Nephron progenitor cell (in vitro differentiated cells): ENCODE measurements at regions not wholly inside any gene's neighbourhood (a gene's known extent, or its start where the extent isn't known, plus 50 kb on each side); places are given as distances from the start of the nearest gene placed in this dataset.

Experiments
- DNase-seq: peaks from one replicate; pipeline ENCODE4 v3.0.0; 2021
- H3K27ac Mint-ChIP-seq: 2 replicates; pipeline ENCODE4 v1.8.0; 2021; ENCODE audit warnings: mild to moderate bottlenecking, moderate library complexity, mixed read lengths
- H3K27me3 Mint-ChIP-seq: 2 replicates; pipeline ENCODE4 v1.8.0; 2021; ENCODE audit warnings: mild to moderate bottlenecking, low read depth, mixed read lengths; ENCODE audit not compliant: poor library complexity
- H3K36me3 Mint-ChIP-seq: 2 replicates; pipeline ENCODE4 v1.8.0; 2021; ENCODE audit warnings: low read depth, mixed read lengths
- H3K4me1 Mint-ChIP-seq: 2 replicates; pipeline ENCODE4 v1.8.0; 2021; ENCODE audit warnings: mixed read lengths
- H3K4me3 Mint-ChIP-seq: 2 replicates; pipeline ENCODE4 v1.8.0; 2021; ENCODE audit warnings: mild to moderate bottlenecking, moderate library complexity, mixed read lengths
- H3K9me3 Mint-ChIP-seq: 2 replicates; pipeline ENCODE4 v1.8.0; 2021; ENCODE audit warnings: mild to moderate bottlenecking, moderate library complexity, mixed read lengths
- CTCF ChIP-seq: fragments of 200-600 bp; sonication (generic); IDR thresholded peaks from 2 replicates; pipeline ENCODE4 v1.5.0; 2021; ENCODE audit warnings: antibody characterized with exemption

DNA sequence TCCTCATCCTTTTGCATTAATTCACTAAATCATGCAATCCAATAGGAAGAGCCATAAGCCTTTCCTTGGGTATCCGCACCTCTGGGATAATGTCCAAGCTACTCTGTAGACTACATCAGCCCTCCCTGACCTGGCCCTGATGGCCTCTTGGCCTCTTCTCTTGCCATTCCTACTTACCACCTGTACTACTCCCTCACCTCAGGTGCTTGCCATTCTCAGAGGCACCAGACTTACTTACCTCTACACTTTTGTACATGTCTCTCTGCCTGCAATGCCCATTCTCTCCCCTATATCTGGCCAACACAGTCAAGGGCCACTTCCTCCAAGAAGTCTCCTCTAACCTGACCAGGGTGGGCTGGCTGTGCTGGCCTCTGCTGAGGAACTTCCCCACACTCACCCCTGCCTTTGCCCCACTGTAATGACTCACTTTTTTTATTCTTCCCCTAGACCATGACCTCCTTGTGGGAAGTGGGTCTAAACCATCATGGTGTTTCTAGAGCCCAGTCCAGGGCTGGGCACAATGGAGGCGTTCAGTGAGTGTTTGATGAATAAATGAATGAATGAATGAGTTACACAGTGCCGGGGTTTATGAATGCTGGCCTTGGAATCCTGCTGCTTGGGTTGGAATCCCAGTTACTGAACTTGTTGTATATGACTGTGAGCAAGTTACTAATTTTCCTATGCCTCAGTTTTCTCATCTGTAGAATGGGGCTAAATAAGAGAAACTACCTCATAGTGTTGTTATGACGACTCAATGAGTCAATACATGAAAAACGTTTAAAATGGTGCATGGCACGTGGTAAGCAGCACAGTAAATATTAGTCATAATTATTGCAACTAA is 179.8 kb downstream of the FOXD2 start:
- Mint-ChIP-seq H3K27me3 (peaks cover 38% of the 10 kb centered on the region), H3K27ac (no peak overlapping the region), H3K36me3 (no peaks in the 10 kb centered on the region), H3K4me1 (peaks cover 27% of the 10 kb centered on the region), H3K4me3 (no peak overlapping the region), H3K9me3 (no peaks in the 10 kb centered on the region)
- no peak for TF ChIP-seq CTCF
- no peak for DNase-seq

DNA sequence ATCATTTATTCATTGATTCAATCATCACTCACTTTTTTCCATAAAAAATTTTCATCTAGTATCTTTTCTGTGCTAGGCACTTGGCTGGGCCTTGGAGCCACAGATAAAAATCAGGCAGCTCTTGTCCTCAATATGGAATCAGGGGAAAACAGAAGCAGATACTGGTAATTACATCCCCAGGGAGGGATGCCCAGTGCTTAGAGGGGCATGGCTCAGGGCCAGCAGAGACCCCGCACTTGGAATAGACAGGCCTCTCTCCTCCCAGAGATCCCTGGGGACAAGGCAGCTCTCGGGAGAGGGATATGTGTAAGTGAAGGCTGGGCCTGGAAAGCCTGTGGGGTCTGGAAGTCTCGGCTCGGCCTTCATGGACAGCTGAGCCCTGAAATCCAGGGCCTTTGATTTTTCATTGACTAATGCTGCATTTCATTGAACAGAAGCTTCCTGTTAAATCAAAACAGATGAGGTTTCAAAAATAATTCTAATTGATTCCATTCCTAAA is 180.4 kb downstream of the FOXD2 start:
- Mint-ChIP-seq H3K27me3 (peaks cover 40% of the 10 kb centered on the region), H3K36me3 (no peaks in the 10 kb centered on the region), H3K9me3 (no peaks in the 10 kb centered on the region), H3K4me3 (no peak overlapping the region), H3K27ac (no peak overlapping the region), H3K4me1 (peaks cover 30% of the 10 kb centered on the region)
- TF ChIP-seq CTCF, result no peak
- DNase-seq, result no peak

DNA sequence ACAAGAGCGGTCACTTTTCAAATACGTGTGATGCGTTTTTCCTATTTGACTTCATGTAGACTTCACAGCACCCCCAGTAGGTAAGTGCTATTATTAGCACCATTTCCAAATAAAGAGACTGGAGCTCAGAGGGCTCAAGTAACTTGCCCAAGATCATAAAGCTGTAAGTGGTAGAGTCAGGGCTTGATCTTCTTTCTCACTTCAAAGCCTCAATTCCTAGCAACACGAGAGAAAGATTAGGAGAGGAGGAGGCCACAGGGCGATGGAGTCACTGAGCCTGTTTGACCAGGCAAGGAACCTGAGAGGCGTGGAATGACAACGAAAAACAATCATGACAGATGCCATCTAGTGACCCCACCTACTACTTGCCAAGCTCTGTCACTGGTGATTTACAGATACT is 181.0 kb downstream of the FOXD2 start:
- Mint-ChIP-seq H3K36me3 (no peaks in the 10 kb centered on the region), H3K4me1 (peaks cover 30% of the 10 kb centered on the region), H3K27me3 (peaks cover 39% of the 10 kb centered on the region), H3K4me3 (no peak overlapping the region), H3K27ac (no peak overlapping the region), H3K9me3 (no peaks in the 10 kb centered on the region)
- DNase-seq, result no peak
- no peak for TF ChIP-seq CTCF

DNA sequence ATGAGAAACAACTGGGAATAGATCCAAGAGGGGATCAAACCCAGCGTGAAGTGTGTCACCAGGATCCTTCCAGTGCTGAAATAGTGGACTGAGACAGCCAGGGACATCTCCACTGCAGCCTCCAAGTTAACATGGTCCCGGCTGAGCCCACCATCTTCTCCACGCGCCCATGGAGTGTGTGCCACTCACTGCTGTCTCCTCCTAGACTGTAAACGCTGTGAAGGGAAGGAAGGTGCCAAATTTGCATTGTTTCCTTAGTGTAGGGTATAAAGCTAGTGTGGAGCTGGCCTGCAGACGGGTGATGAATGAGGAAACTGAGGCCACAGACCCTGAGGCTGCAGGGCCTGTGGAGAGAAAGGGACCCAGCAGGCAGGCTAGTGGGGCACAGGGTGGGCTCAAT is 183.6 kb downstream of the FOXD2 start:
- peaks cover 32% of the 10 kb centered on the region for H3K4me1 Mint-ChIP-seq
- no peak for DNase-seq
- no peaks in the 10 kb centered on the region for H3K36me3 Mint-ChIP-seq
- H3K9me3 Mint-ChIP-seq, result no peaks in the 10 kb centered on the region
- no peak for TF ChIP-seq CTCF
- peaks cover 41% of the 10 kb centered on the region for H3K27me3 Mint-ChIP-seq
- no peak overlapping the region for H3K4me3 Mint-ChIP-seq
- no peak overlapping the region for H3K27ac Mint-ChIP-seq

DNA sequence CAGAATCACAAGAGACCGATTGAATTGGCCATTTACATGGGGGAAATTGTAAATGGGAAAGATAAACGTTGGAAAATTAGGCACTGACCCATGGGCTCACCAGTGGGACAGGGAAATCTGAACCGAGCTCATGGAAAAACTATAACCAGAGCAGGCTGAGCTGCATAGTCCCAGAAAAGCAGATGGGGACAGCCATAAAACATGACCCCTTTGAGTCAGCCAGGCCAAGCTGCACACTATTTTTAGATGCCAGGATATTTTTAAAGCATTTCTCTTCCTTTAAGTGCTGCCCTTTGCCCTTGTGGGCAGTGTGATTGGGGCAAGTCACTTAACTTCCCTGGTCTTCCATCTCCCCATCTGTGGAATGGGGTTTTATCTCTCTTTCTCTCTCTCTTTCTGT is 184.1 kb downstream of the FOXD2 start:
- H3K4me3 Mint-ChIP-seq, result no peak overlapping the region

More for the DNA sequence above, 184.1 kb downstream of the FOXD2 start:
- Mint-ChIP-seq H3K27ac (no peak overlapping the region), H3K27me3 (peaks cover 40% of the 10 kb centered on the region), H3K9me3 (no peaks in the 10 kb centered on the region), H3K36me3 (no peaks in the 10 kb centered on the region), H3K4me1 (peaks cover 34% of the 10 kb centered on the region)
- no peak for TF ChIP-seq CTCF
- no peak for DNase-seq
